ENCODE measurements at regions not wholly inside any gene's neighbourhood (a gene's known extent, or its start where the extent isn't known, plus 50 kb on each side); places are given as distances from the start of the nearest gene placed in this dataset.

DNA sequence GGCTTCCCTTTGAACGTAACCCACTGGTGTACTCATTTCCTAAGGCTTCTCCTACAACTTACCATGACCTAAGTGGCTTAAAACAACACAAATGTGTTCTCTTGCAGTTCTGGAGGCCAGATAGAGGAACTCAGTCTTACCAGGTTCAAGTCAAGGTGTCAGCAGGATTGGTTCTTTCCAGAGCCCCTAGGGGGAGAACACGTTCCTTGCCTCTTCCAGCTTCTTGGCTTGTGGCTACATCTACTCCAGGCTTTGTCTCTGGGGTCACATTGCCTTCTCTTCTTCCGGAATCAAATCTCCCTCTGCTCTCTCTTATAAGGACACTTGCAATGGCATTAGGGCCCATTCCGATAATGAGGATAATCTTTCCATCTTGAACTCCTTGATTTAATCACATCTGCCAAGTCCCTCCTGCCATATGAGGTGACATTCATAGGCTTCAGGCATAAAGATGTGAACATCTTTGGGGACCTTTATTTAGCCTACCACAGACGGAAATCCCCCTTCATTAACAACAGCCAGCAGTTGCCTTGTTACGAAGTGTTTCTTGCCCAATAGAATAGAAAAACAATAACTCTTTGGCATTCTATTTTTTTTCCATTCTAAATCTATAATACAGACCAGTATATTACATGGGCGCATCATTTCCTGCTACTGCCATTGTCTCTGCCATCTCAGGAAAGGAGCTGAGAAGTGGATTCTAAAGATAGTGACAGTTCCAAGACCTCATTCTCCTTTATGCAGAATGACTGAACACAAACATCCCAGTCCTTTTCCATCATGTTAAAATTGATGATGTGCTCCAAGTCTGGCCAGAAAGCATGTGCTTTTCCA, 362.0 kb downstream of the ZNF521 start:
- no peak for DNase-seq (ENCODE audit: low spot score)

- DNase-seq (ENCODE audit: low spot score) = no peak
Measured at GRCh38 chr18:24990671-24991134, 361.3 kb downstream of the ZNF521 start.

DNA sequence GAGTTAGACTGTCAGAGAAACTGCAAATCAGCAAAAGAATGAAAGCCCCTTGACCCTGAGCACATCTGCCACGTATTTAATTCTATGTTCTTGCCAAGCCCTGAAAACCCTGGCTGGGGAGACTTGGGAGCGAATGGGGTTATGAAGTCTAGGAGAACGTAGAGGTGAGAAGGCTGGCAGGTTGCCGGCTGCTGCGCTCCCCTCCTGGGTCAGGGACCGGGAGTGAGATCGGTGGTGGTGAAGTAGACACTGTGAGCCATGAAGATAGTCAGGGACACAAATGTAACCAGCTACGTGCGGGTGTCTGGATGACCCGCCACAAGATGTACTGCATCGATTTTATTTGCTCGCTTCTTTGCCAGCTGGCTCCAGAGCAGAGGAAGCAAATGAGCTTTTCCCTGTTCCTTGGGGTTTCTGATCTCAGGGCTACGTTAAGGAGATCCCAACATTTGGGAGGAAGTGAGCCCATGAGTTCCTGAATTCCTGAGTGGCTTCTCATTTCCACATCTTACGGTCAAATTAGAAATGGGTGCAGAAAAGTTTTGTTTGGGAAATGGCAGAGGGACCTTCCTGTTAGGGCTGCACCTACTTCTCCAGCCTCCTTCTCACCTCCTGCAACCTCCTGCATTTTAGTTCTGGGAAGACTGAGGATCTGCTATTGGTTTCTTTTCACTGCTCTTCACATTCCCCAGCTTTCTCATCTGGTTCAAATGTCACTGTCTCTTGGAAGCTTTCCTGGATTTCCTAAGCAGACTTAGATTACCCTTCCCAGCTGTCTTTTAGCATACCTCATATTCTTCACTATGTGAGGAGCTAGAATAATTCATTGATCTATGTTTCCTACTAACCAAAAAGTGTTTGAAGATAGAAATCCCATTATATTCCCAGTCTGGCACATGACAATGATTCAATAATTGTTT, 360.6 kb downstream of the ZNF521 start:
- no peak for DNase-seq (ENCODE audit: low spot score)

- no peak for DNase-seq (ENCODE audit: low spot score)
Measured at GRCh38 chr18:24992491-24992890, 359.5 kb downstream of the ZNF521 start.

DNA sequence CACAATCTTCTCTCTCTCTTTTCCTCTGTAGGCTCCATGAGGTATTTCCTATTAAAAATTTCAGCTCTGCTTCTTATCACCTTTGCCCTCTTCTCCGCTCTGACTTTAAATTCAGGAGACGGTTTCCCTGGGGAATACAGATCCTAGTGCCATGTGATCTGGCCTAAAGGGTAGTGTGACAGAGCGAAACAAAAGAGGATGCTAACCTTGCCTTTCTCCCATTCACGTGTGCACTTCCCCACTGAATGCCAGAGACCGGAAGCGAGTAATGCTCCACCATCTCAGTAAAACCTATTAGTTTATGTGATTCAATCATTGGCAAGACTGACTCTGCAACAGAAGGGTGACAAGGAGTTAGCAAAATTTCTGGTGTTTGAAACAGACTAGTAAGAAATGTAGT, 358.3 kb downstream of the ZNF521 start:
- DNase-seq (ENCODE audit: low spot score) = no peak

DNA sequence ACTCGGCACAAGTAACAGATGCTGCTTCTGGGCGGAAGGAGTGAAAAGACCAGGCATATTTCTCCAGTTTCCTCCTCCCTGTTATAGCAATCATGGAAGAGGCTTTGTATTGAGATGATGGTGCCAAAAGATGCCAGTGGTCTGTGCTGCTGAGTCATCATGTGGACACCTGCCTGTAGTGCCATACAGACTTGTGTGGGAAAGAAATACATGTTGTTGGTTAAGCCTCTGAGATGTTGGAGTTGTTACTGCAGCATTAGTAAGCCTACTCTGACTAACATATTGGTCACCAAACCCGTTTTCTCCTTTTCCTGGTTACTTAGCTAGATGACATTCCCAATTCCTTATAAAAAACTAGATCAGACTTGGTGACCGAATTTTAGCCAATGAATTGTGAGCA, 356.9 kb downstream of the ZNF521 start:
- no peak for DNase-seq (ENCODE audit: low spot score)

- DNase-seq (ENCODE audit: low spot score) = no peak
Measured at GRCh38 chr18:24995755-24996154, 356.2 kb downstream of the ZNF521 start.

DNA sequence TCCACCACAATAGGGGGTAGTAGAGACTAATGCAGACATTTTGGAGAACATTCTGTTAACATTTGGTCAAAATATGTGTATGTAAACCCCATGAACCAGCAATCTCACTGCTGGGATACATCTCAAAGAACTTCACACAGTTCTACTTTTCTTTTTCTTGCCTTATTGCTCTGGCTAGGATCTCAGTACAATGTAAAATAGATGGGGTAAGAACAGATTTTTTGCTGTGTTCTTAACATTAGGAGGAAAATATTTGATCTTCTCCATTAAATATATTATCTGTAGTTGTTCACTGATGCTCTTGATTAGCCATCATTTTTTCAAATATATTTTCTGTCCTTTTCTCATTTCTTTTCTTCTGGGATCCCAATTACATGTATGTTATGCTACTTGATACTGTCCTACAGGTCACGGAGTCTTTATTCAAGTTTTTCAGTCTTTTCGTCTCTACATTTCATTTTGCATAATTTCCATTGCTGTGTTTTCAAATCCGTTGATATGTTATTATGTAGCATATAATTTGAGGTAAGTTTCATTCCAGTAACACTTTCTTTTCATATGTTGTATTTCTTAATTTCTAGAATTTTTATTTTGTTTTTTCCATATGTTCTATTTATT, 352.2 kb downstream of the ZNF521 start:
- no peak for DNase-seq (ENCODE audit: low spot score)

DNA sequence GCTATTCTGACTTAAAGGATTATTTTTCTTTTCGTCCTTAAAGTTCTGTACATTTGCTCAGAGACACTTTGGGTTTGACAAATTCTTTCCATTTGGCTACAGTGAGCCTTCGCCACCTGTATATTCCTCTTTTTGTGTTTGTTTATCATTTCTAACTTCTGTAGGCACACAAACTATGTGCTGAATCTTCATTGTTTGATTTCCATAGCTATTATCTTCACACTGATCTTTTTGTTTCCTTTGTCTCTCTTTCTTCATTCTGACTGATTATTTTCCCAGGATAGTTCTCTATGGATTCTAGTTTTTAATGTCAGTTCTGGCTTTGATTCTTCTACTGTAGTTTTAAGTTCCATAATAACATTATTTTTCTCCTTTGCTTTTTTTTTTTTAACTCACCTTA, 350.2 kb downstream of the ZNF521 start:
- no peak for DNase-seq (ENCODE audit: low spot score)

DNA sequence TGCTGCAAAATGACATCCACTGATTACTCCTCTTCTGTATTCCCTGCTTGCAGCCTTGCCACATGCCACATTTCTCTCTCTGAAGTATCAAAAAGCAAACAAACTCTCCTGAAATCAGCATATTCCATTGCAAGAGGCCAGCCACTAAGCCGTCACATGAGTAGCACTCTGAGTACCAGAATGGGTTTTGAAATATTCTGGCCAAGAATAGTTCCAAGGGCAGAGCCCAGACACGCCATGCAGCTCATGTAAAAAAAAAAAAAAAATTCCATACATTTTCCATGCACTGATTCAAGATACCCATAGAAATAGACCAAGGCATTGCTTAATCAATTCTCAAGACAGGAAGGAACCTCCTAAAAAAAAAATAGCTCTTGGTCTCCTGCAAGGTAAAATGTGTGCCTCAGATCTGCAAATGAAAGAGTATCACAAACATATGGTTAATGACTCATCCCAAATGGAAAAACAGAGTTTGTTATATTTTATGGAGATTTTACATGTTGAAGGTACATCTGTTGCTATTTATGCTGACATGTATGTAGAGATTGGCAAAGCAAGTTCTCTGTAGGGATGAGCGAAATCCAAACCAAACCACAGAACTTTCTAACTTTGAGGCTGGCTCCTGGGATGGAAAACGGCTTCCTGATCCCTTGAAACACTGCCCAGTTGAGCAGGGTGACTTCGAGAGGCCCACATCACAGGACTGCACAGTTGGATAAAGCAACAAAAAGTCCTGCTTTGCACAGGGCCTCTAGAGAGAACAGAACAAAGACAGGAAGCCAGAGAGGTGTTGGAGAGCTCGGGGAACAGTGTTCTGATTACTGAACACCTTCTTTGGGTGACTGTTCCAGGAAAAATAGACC, 346.2 kb downstream of the ZNF521 start:
- DNase-seq (ENCODE audit: low spot score) = no peak

- DNase-seq (ENCODE audit: low spot score) = no peak
Measured at GRCh38 chr18:25010623-25011374, 341.2 kb downstream of the ZNF521 start.
